Fibroblast of lung (primary cell): ENCODE measurements at regions not wholly inside any gene's neighbourhood (a gene's known extent, or its start where the extent isn't known, plus 50 kb on each side); places are given as distances from the start of the nearest gene placed in this dataset.
"Not testable (repeated sequence)": the region's sequence is repeated elsewhere in the genome, so short reads cannot be mapped to it uniquely, and the experiment has no call there.

ENCODE experiments used
- DNase-seq, 2 donors: peaks; one replicate each; pipeline versions ENCODE4 v3.0.0 to v3.0.0-alpha.2; 2010; ENCODE audit warnings: low read depth in 2 of 2
- H2AFZ ChIP-seq: 2 replicates; pipeline ENCODE4 v1.5.1; 2012; ENCODE audit warnings: low read length, control low read depth, inconsistent platforms
- H3K27ac ChIP-seq: 2 replicates; pipeline ENCODE4 v1.5.1; 2011; ENCODE audit warnings: low read length, control low read depth; ENCODE audit not compliant: insufficient read depth
- H3K27me3 ChIP-seq: 2 replicates; pipeline ENCODE4 v1.5.1; 2011; ENCODE audit warnings: mild to moderate bottlenecking, low read length; ENCODE audit not compliant: control insufficient read depth, insufficient read depth
- H3K36me3 ChIP-seq: 2 replicates; pipeline ENCODE4 v1.5.1; 2011; ENCODE audit warnings: low read length; ENCODE audit not compliant: control insufficient read depth, insufficient read depth
- H3K4me1 ChIP-seq: 2 replicates; pipeline ENCODE4 v1.5.1; 2011; ENCODE audit warnings: low read length; ENCODE audit not compliant: control insufficient read depth, insufficient read depth; ENCODE audit errors: extremely low read depth
- H3K4me2 ChIP-seq: 2 replicates; pipeline ENCODE4 v1.5.1; 2011; ENCODE audit warnings: low read length, control low read depth; ENCODE audit not compliant: insufficient read depth; ENCODE audit errors: extremely low read depth
- H3K4me3 ChIP-seq, 4 experiments: fragments of 200-600 bp in 1 of 4; sonication (generic) in 1 of 4; replicated peaks in 1 of 4; 2 replicates each; pipeline ENCODE4 v1.5.1; 2011 to 2016; ENCODE audit warnings: low read length in 4 of 4, low read depth in 3 of 4, mild to moderate bottlenecking in 3 of 4, control low read depth in 2 of 4, inconsistent platforms in 1 of 4, mixed read lengths in 1 of 4; ENCODE audit not compliant: insufficient read depth in 1 of 4; ENCODE audit errors: control extremely low read depth in 1 of 4
- H3K79me2 ChIP-seq: 2 replicates; pipeline ENCODE4 v1.5.1; 2012; ENCODE audit warnings: mild to moderate bottlenecking, low read length, inconsistent platforms; ENCODE audit not compliant: control insufficient read depth, insufficient read depth
- H3K9ac ChIP-seq: 2 replicates; pipeline ENCODE4 v1.5.1; 2011; ENCODE audit warnings: mild to moderate bottlenecking, low read length, control low read depth; ENCODE audit not compliant: insufficient read depth
- H3K9me3 ChIP-seq: 2 replicates; pipeline ENCODE4 v1.5.1; 2012; ENCODE audit warnings: low read depth, low read length; ENCODE audit not compliant: control insufficient read depth, insufficient read depth
- H4K20me1 ChIP-seq: 2 replicates; pipeline ENCODE4 v1.5.1; 2011; ENCODE audit warnings: low read length; ENCODE audit not compliant: control insufficient read depth, insufficient read depth; ENCODE audit errors: extremely low read depth
- EZH2 ChIP-seq: IDR thresholded peaks from 2 replicates; pipeline ENCODE4 v1.5.1; 2012; ENCODE audit warnings: low read length, control low read depth, mild to moderate bottlenecking; ENCODE audit errors: missing control alignments
- TF ChIP-seq, protein P1 (sequence below), 2 donors: IDR thresholded peaks in 1 of 2; conservative IDR thresholded peaks in 1 of 2; 1 replicate in 1 of 2; 2 replicates in 1 of 2; pipeline ENCODE4 v1.5.1; 2011 to 2012; ENCODE audit warnings: low read length in 2 of 2, control low read depth in 1 of 2, inconsistent platforms in 1 of 2, low read depth in 1 of 2, mild to moderate bottlenecking in 1 of 2

DNA sequence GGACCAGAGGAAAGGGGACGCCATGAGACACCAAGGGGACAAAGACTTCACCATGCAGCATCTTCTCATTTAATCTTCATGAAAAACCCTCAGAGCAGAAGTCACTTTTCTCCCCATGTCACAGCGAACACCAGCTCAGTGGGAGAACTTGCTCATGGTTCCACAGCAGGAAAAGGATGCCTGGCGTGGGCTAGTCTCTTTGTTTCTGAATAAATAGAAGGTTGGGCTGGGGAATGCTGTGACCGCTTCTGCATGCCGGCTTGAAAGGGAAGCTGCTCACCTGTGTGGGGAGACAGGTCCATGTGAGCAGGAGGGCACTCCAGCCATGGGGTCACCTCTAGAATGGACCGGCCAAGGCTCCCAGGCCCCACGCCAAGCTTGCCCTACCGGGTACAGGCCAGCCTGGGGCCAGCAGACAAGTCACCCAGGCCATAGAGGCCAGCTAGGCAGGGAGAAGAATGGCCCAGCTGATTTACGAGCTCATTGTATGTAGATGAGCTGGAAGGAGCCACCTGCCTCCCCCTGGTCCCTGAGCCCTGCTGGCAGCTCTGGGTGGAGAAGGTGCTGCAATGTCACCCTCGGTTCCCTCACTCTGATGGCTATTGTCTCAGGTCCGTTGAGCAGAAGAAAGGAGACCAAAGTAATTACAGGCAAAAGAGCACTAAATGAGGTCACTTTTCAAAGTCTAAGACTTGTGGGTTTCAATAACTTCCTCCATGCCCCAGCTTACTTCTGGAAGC is 82.0 kb upstream of the PDZD8 start:
- Histone ChIP-seq H3K9ac (no peak overlapping the region), H3K4me1 (no peaks in the 10 kb centered on the region), H3K27me3 (no peaks in the 10 kb centered on the region), H3K4me2 (no peak overlapping the region), H3K4me3 (no peak overlapping the region), H4K20me1 (no peaks in the 10 kb centered on the region), H3K27ac (no peak overlapping the region), H3K9me3 (no peaks in the 10 kb centered on the region), H3K36me3 (no peaks in the 10 kb centered on the region), H2AFZ (no peak overlapping the region), H3K79me2 (no peaks in the 10 kb centered on the region)
- DNase-seq: no peak
- TF ChIP-seq EZH2: no peak
- TF ChIP-seq, protein P1, sequence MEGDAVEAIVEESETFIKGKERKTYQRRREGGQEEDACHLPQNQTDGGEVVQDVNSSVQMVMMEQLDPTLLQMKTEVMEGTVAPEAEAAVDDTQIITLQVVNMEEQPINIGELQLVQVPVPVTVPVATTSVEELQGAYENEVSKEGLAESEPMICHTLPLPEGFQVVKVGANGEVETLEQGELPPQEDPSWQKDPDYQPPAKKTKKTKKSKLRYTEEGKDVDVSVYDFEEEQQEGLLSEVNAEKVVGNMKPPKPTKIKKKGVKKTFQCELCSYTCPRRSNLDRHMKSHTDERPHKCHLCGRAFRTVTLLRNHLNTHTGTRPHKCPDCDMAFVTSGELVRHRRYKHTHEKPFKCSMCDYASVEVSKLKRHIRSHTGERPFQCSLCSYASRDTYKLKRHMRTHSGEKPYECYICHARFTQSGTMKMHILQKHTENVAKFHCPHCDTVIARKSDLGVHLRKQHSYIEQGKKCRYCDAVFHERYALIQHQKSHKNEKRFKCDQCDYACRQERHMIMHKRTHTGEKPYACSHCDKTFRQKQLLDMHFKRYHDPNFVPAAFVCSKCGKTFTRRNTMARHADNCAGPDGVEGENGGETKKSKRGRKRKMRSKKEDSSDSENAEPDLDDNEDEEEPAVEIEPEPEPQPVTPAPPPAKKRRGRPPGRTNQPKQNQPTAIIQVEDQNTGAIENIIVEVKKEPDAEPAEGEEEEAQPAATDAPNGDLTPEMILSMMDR (conservative IDR thresholded peaks at IDR 0.05 in 1 of 2, IDR thresholded peaks at IDR 0.05 in 1 of 2; ENCODE audit: low read depth in 1 of 2, low read length in 2 of 2): no peak

DNA sequence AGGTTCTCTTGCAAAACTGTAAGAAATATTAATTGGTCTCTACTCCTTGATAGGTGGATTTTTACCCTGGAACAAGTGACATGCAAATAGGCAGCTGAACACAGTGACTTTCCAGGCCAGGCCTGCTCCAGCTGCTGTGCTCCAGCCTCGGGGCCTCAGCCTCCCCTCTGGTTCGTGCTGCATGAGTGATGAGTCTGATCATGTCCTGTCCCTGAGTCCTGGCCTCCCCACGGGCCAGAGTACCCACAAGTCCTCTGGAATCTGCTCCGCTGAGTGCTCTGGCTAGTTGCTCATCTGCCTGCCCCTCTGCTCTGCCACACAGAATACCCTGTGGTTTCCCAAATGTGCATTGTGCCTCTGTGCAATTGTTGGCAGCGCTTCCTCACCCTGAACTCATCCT is 80.1 kb upstream of the PDZD8 start:
- DNase-seq: no peak
- Histone ChIP-seq H3K9me3 (no peaks in the 10 kb centered on the region), H3K36me3 (no peaks in the 10 kb centered on the region), H4K20me1 (no peaks in the 10 kb centered on the region), H3K27ac (no peak overlapping the region), H3K4me3 (no peak overlapping the region), H2AFZ (no peak overlapping the region), H3K4me2 (no peak overlapping the region), H3K9ac (no peak overlapping the region), H3K4me1 (no peaks in the 10 kb centered on the region), H3K79me2 (no peaks in the 10 kb centered on the region), H3K27me3 (no peaks in the 10 kb centered on the region)
- TF ChIP-seq, protein P1 (conservative IDR thresholded peaks at IDR 0.05 in 1 of 2, IDR thresholded peaks at IDR 0.05 in 1 of 2; ENCODE audit: low read depth in 1 of 2, low read length in 2 of 2): no peak
- no peak for TF ChIP-seq EZH2

DNA sequence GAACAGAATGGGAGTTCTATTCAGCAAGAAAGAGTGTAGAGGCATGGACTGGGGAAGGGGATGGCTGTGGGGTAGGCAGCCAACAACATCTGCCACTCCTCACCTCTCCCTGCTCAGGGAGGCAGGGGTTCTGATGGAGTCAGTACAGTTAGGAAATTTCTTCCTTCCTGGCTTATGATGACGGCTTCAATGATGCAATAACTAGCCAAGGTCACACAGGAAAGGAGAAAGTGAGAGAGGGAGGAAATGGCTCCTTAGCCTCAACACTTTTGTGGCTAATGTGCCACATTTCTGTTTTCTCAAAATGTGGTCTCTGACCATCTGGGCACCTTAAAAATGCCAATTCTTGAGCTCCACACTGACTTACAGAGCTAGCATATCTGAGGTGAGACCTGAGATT is 79.3 kb upstream of the PDZD8 start:
- H3K9me3 ChIP-seq: no peaks in the 10 kb centered on the region
- DNase-seq: no peak
- no peaks in the 10 kb centered on the region for H3K36me3 ChIP-seq
- H3K27ac ChIP-seq: no peak overlapping the region
- no peak overlapping the region for H3K9ac ChIP-seq
- H3K4me3 ChIP-seq: no peak overlapping the region
- H4K20me1 ChIP-seq: no peaks in the 10 kb centered on the region
- no peaks in the 10 kb centered on the region for H3K79me2 ChIP-seq
- no peak overlapping the region for H2AFZ ChIP-seq
- H3K27me3 ChIP-seq: no peaks in the 10 kb centered on the region
- TF ChIP-seq, protein P1 (conservative IDR thresholded peaks at IDR 0.05 in 1 of 2, IDR thresholded peaks at IDR 0.05 in 1 of 2; ENCODE audit: low read depth in 1 of 2, low read length in 2 of 2): no peak
- TF ChIP-seq EZH2: no peak
- H3K4me2 ChIP-seq: no peak overlapping the region
- H3K4me1 ChIP-seq: no peaks in the 10 kb centered on the region

DNA sequence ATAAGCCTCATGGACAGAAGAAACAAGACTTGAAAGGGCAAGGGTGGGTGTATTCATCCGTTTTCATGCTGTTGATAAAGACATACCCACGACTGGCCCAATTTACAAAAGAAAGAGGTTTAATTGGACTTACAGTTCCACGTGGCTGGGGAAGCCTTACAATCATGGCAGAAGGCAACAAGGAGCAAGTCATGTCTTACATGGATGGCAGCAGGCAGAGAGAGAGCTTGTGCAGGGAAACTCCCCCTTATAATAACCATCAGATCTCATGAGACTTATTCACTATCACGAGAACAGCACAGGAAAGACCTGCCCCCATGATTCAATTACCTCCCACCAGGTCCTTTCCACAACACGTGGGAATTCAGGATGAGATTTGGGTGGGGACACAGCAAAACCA is 78.2 kb upstream of the PDZD8 start:
- DNase-seq, H3K36me3 ChIP-seq, H2AFZ ChIP-seq, H3K9ac ChIP-seq, H3K79me2 ChIP-seq, H3K27ac ChIP-seq, H4K20me1 ChIP-seq, H3K4me3 ChIP-seq, H3K4me2 ChIP-seq, H3K27me3 ChIP-seq, H3K4me1 ChIP-seq, H3K9me3 ChIP-seq: not testable (repeated sequence)
